GM12892 (cell line): ENCODE measurements at regions not wholly inside any gene's neighbourhood (a gene's known extent, or its start where the extent isn't known, plus 50 kb on each side); places are given as distances from the start of the nearest gene placed in this dataset.
"Not testable (repeated sequence)": the region's sequence is repeated elsewhere in the genome, so short reads cannot be mapped to it uniquely, and the experiment has no call there.

Experiments
- POLR2A ChIP-seq: IDR thresholded peaks from 2 replicates; pipeline ENCODE4 v1.6.1; 2011; ENCODE audit warnings: low read depth, low read length, control low read depth
- POLR2AphosphoS5 ChIP-seq: IDR thresholded peaks from 2 replicates; pipeline ENCODE4 v1.6.1; 2011; ENCODE audit warnings: low read depth, low read length, control low read depth
- TAF1 ChIP-seq: IDR thresholded peaks from 2 replicates; pipeline ENCODE4 v1.6.1; 2011; ENCODE audit warnings: low read depth, mild to moderate bottlenecking, control low read depth, low read length, borderline replicate concordance

- TF ChIP-seq POLR2A, POLR2AphosphoS5, TAF1: not testable (repeated sequence)
These were observed 170.9 kb downstream of the GOSR1 start for GRCh38 chr17:30648015-30648620.
